BE2C (cell line): ENCODE measurements at regions not wholly inside any gene's neighbourhood (a gene's known extent, or its start where the extent isn't known, plus 50 kb on each side); places are given as distances from the start of the nearest gene placed in this dataset.

ENCODE experiments used
- DNase-seq: peaks from one replicate; pipeline ENCODE4 v3.0.0-alpha.2; 2020
- H3K27me3 ChIP-seq: fragments of 250-450 bp; sonication (Bioruptor Pico); 2 replicates; pipeline ENCODE4 v1.5.1; 2020; ENCODE audit warnings: mild to moderate bottlenecking
- H3K36me3 ChIP-seq: fragments of 250-450 bp; sonication (Bioruptor Pico); 2 replicates; pipeline ENCODE4 v1.5.1; 2020; ENCODE audit warnings: mild to moderate bottlenecking
- H3K4me1 ChIP-seq: fragments of 250-450 bp; sonication (Bioruptor Pico); 2 replicates; pipeline ENCODE4 v1.5.1; 2020
- H3K4me3 ChIP-seq: 2 replicates; pipeline ENCODE4 v1.5.1; 2011; ENCODE audit warnings: low read depth, low read length
- H3K9me3 ChIP-seq: fragments of 250-450 bp; sonication (Bioruptor Pico); 2 replicates; pipeline ENCODE4 v1.5.1; 2020
- TF ChIP-seq, protein P1 (sequence below): IDR thresholded peaks from 2 replicates; pipeline ENCODE4 v1.5.1; 2012; ENCODE audit warnings: mild to moderate bottlenecking, low read depth, low read length

DNA sequence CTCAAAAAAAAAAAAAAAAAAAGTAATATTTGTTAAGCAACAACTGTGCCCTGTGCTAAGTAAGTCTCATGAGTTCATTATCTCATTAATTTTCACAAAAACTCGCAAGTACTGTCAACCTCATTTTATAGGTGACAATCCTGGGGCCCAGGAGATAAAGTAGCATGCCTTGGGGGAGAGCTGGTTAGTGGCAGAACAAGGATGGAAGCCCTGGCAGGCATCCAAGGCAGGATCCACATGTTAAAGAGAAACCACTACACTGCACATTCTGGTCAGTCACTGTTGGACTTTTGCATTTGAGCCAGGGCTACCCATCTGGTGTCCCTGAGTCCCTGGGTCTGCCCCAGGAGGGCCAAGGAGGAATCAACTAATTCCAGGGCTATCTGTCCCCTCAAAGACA, 54.6 kb downstream of the ZFP36L2 start:
- Histone ChIP-seq H3K27me3 (no peaks in the 10 kb centered on the region), H3K9me3 (peaks cover 14% of the 10 kb centered on the region), H3K36me3 (no peaks in the 10 kb centered on the region), H3K4me3 (no peak overlapping the region), H3K4me1 (peaks cover 21% of the 10 kb centered on the region)
- TF ChIP-seq, protein P1, sequence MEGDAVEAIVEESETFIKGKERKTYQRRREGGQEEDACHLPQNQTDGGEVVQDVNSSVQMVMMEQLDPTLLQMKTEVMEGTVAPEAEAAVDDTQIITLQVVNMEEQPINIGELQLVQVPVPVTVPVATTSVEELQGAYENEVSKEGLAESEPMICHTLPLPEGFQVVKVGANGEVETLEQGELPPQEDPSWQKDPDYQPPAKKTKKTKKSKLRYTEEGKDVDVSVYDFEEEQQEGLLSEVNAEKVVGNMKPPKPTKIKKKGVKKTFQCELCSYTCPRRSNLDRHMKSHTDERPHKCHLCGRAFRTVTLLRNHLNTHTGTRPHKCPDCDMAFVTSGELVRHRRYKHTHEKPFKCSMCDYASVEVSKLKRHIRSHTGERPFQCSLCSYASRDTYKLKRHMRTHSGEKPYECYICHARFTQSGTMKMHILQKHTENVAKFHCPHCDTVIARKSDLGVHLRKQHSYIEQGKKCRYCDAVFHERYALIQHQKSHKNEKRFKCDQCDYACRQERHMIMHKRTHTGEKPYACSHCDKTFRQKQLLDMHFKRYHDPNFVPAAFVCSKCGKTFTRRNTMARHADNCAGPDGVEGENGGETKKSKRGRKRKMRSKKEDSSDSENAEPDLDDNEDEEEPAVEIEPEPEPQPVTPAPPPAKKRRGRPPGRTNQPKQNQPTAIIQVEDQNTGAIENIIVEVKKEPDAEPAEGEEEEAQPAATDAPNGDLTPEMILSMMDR, result no peak
- DNase-seq, result peak; percentile 72

GRCh38 chr2:43170405-43171105, 55.9 kb downstream of the ZFP36L2 start:
- no peaks in the 10 kb centered on the region for H3K36me3 ChIP-seq
- no peak overlapping the region for H3K4me3 ChIP-seq
- TF ChIP-seq, protein P1, result no peak
- DNase-seq, result no peak
- peaks cover 10% of the 10 kb centered on the region for H3K9me3 ChIP-seq
- no peaks in the 10 kb centered on the region for H3K27me3 ChIP-seq
- peaks cover 21% of the 10 kb centered on the region for H3K4me1 ChIP-seq

DNA sequence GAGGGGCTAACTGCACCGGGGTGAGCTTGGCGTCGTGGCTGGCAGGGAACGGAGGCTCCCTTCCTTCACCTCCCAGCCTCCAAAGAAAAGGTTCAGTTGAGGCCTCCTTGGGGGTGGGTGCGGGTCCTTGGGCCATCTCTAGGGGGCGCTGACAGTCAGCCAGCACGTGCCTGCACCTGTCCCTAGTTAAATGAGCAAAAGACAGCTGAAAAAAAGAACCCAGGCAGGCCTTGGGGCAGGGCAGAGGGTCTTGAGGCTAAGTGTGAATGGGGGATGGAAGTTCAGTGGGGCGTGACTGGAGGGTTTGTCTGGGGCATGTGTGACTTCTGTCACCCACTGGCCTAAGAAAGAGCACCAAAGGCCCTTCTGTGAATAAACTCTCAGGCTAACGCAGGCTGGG, 56.4 kb downstream of the ZFP36L2 start:
- DNase-seq, result no peak
- Histone ChIP-seq H3K9me3 (peaks cover 7% of the 10 kb centered on the region), H3K27me3 (no peaks in the 10 kb centered on the region), H3K4me1 (peaks cover 21% of the 10 kb centered on the region), H3K4me3 (no peak overlapping the region), H3K36me3 (no peaks in the 10 kb centered on the region)
- TF ChIP-seq, protein P1, result peak; percentile 62

DNA sequence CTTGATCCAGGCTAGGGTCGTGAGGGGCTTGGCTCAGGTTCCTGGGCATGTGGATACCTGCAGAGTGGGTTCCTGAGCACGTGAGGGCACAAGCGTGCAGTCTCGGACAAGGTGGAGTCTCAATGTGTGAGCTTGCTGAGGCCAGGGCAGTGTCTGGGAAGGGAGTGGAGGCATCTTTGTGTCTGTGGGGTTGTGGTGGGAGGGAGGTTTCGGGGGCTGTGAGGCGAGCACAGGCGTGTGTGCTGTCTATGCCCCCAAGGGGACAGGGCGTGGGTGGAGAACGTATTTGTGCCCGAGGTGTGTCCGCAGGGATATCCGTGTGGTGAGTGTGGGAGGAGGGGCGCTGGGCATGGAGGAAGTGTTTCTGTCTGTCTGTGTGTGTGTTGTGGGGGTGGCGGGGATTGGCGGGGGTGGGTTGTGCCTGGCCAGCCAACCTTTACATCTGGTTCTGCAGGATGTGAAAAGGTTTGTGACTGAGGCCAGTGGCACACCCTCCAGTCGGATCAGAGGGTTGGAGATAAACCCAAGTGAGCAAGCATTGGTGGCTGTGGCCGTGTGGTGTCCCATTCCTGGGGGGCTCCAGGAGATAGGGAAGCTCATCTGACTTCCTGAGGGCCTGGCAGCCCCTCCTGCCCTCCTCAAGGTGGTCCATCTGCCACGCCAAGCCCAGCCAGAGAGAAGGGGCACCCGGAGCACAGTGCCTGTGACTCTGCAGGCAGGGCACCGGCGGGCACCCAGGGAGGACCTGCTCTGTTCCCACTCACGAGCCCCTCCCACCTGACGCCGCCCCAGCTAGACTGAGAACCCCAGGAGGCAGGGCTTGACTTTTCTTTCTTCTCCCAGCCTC, 57.1 kb downstream of the ZFP36L2 start:
- Histone ChIP-seq H3K36me3 (no peaks in the 10 kb centered on the region), H3K4me3 (no peak overlapping the region), H3K27me3 (no peaks in the 10 kb centered on the region), H3K4me1 (peaks cover 21% of the 10 kb centered on the region), H3K9me3 (peaks cover under 1% of the 10 kb centered on the region)
- TF ChIP-seq, protein P1, result no peak
- DNase-seq, result no peak

GRCh38 chr2:43168016-43168369, 58.4 kb downstream of the ZFP36L2 start:
- no peak for DNase-seq
- Histone ChIP-seq H3K27me3 (no peaks in the 10 kb centered on the region), H3K36me3 (no peaks in the 10 kb centered on the region), H3K4me3 (no peak overlapping the region), H3K9me3 (no peaks in the 10 kb centered on the region), H3K4me1 (peaks cover 21% of the 10 kb centered on the region)
- TF ChIP-seq, protein P1, result no peak
